Mesenchymal stem cell (in vitro differentiated cells and primary cell): ENCODE measurements at regions not wholly inside any gene's neighbourhood (a gene's known extent, or its start where the extent isn't known, plus 50 kb on each side); places are given as distances from the start of the nearest gene placed in this dataset.
A peak's percentile ranks its signal among the peaks of the same experiment; 100 is the strongest.

Experiments
- DNase-seq: peaks from one replicate; pipeline ENCODE4 v3.0.0-alpha.2; 2013
- H2AFZ ChIP-seq: one replicate; pipeline ENCODE4 v1.6.1; 2013; ENCODE audit warnings: low read depth, mild to moderate bottlenecking, control low read depth, inconsistent platforms, low read length, moderate library complexity
- H2AK5ac ChIP-seq: 2 replicates; pipeline ENCODE4 v1.6.1; 2013; ENCODE audit warnings: low read length, moderate library complexity, mild to moderate bottlenecking, inconsistent platforms; ENCODE audit not compliant: severe bottlenecking
- H2BK120ac ChIP-seq: one replicate; pipeline ENCODE4 v1.6.1; 2013; ENCODE audit warnings: low read depth, mild to moderate bottlenecking, inconsistent platforms, low read length, moderate library complexity
- H2BK12ac ChIP-seq, 2 experiments: one replicate each; pipeline ENCODE4 v1.6.1; 2013; ENCODE audit warnings: inconsistent platforms in 2 of 2, low read length in 2 of 2, mild to moderate bottlenecking in 2 of 2, moderate library complexity in 2 of 2, control low read depth in 1 of 2
- H2BK15ac ChIP-seq: one replicate; pipeline ENCODE4 v1.6.1; 2013; ENCODE audit warnings: mild to moderate bottlenecking, low read depth, inconsistent platforms; ENCODE audit not compliant: poor library complexity, severe bottlenecking
- H2BK5ac ChIP-seq: 2 replicates; pipeline ENCODE4 v1.6.1; 2013; ENCODE audit warnings: low read depth, mild to moderate bottlenecking, low read length, control low read depth, inconsistent platforms; ENCODE audit not compliant: poor library complexity, severe bottlenecking
- H3K14ac ChIP-seq, 2 experiments: one replicate each; pipeline ENCODE4 v1.6.1; 2013; ENCODE audit warnings: inconsistent platforms in 2 of 2, low read length in 2 of 2, control low read depth in 1 of 2, mild to moderate bottlenecking in 1 of 2, moderate library complexity in 1 of 2
- H3K18ac ChIP-seq, 2 experiments: one replicate each; pipeline ENCODE4 v1.6.1; 2013; ENCODE audit warnings: inconsistent platforms in 2 of 2, low read length in 2 of 2, control low read depth in 1 of 2, low read depth in 1 of 2, mild to moderate bottlenecking in 1 of 2
- H3K23ac ChIP-seq, 2 experiments: one replicate each; pipeline ENCODE4 v1.6.1; 2013; ENCODE audit warnings: inconsistent platforms in 2 of 2, low read length in 2 of 2, mild to moderate bottlenecking in 2 of 2, moderate library complexity in 2 of 2, control low read depth in 1 of 2
- H3K27ac ChIP-seq: 2 replicates; pipeline ENCODE4 v1.5.1; 2013; ENCODE audit warnings: mild to moderate bottlenecking, moderate library complexity, low read length, control low read depth, inconsistent platforms; ENCODE audit not compliant: poor library complexity, severe bottlenecking
- H3K27me3 ChIP-seq, 2 experiments: 2 replicates each; pipeline versions ENCODE4 v1.6.1 to v1.7.0; 2013; ENCODE audit warnings: low read length in 2 of 2, mild to moderate bottlenecking in 2 of 2, moderate library complexity in 2 of 2, control low read depth in 1 of 2, inconsistent platforms in 1 of 2; ENCODE audit not compliant: control insufficient read depth in 1 of 2, insufficient read depth in 1 of 2
- H3K36me3 ChIP-seq, 2 experiments: 2 replicates each; pipeline versions ENCODE4 v1.6.1 to v1.7.0; 2013; ENCODE audit warnings: low read length in 2 of 2, control low read depth in 1 of 2, inconsistent platforms in 1 of 2, low read depth in 1 of 2, mild to moderate bottlenecking in 1 of 2; ENCODE audit not compliant: insufficient read depth in 2 of 2, control insufficient read depth in 1 of 2
- H3K4ac ChIP-seq, 2 experiments: one replicate each; pipeline ENCODE4 v1.6.1; 2013; ENCODE audit warnings: inconsistent platforms in 2 of 2, low read length in 2 of 2, mild to moderate bottlenecking in 2 of 2, moderate library complexity in 2 of 2, control low read depth in 1 of 2, low read depth in 1 of 2
- H3K4me1 ChIP-seq: 2 replicates; pipeline ENCODE4 v1.6.1; 2013; ENCODE audit warnings: low read depth, low read length, control low read depth; ENCODE audit not compliant: control insufficient read depth, insufficient read depth
- H3K4me2 ChIP-seq: 2 replicates; pipeline ENCODE4 v1.6.1; 2013; ENCODE audit warnings: low read length, mild to moderate bottlenecking, inconsistent platforms; ENCODE audit not compliant: poor library complexity, severe bottlenecking
- H3K4me3 ChIP-seq, 2 experiments: 2 replicates each; pipeline versions ENCODE4 v1.5.1 to v1.7.0; 2013; ENCODE audit warnings: low read length in 2 of 2, mild to moderate bottlenecking in 2 of 2, control low read depth in 1 of 2, low read depth in 1 of 2; ENCODE audit not compliant: insufficient read depth in 1 of 2
- H3K79me1 ChIP-seq: replicated peaks from 2 replicates; pipeline ENCODE4 v1.6.1; 2013; ENCODE audit warnings: mild to moderate bottlenecking, control low read depth, low read length, inconsistent platforms; ENCODE audit not compliant: poor library complexity, severe bottlenecking
- H3K9ac ChIP-seq: 2 replicates; pipeline ENCODE4 v1.7.0; 2013; ENCODE audit warnings: mild to moderate bottlenecking, low read length, moderate library complexity
- H3K9me3 ChIP-seq: 2 replicates; pipeline ENCODE4 v1.7.0; 2013; ENCODE audit warnings: mild to moderate bottlenecking, low read length; ENCODE audit not compliant: control insufficient read depth
- H4K8ac ChIP-seq: one replicate; pipeline ENCODE4 v1.6.1; 2013; ENCODE audit warnings: inconsistent platforms, mild to moderate bottlenecking, low read length, moderate library complexity
- H4K91ac ChIP-seq: one replicate; pipeline ENCODE4 v1.6.1; 2013; ENCODE audit warnings: mild to moderate bottlenecking, low read length, inconsistent platforms
- WGBS: methylation state at CpG from one replicate; pipeline ENCODE4 v1.1.7; 2013; ENCODE audit warnings: mixed read lengths; 5-methylcytosine and 5-hydroxymethylcytosine counted together

- Histone ChIP-seq H3K18ac (no peak overlapping the region), H2AK5ac (no peak overlapping the region), H2BK15ac (no peak overlapping the region), H4K91ac (no peak overlapping the region), H2BK5ac (no peak overlapping the region), H3K4me3 (no peak overlapping the region), H2AFZ (no peak overlapping the region), H3K14ac (no peak overlapping the region), H3K36me3 (no peaks in the 10 kb centered on the region), H3K23ac (no peak overlapping the region), H3K27me3 (peaks cover 0 to 42% of the 10 kb centered on the region in 2 experiments), H4K8ac (no peak overlapping the region), H3K9ac (no peak overlapping the region), H3K79me1 (no peaks in the 10 kb centered on the region), H3K9me3 (no peaks in the 10 kb centered on the region), H3K4ac (no peak overlapping the region), H3K4me2 (no peak overlapping the region), H2BK12ac (no peak overlapping the region), H3K27ac (no peak overlapping the region), H3K4me1 (peaks cover 2% of the 10 kb centered on the region), H2BK120ac (no peak overlapping the region)
- WGBS: 96% methylated on average over 6 of the region's 8 CpGs
- DNase-seq: no peak
Observed at GRCh38 chr1:9419369-9420041, 119.8 kb upstream of the SLC25A33 start.

DNA sequence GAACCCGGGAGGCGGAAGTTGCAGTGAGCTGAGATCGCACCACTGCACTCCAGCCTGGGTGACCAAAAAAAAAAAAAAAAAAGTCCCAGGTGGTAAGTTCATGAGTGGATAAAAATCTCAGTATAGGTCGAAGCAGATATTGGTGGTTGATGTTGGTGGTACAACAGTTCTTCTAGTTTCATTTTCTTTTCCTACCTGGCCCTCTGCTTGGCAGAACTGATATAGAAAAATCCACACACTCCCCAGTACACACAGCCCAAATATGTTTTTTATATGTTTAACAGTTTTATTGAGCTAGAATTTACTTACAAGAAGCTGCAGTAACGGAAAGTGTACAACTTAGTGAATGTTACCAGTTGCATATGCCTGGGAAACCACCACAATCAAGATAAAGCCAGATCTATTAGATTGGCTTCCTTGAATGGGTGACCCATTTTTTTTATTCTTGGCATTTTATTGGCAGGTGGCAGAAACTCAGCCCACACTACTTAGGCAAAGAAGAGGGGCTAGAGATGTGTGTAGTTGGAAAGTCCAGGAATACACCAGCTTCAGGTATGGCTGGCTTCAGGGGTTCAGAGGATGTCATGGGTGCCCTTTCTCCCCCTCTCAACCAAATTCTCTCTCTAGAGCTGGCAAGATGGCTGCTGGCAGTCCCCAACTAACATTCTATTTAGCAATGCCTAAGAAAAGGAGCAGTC, 118.3 kb upstream of the SLC25A33 start:
- no peak overlapping the region for H3K23ac ChIP-seq
- H4K91ac ChIP-seq: peak overlapping the region; percentile 8
- no peak overlapping the region for H2BK12ac ChIP-seq
- no peak overlapping the region for H4K8ac ChIP-seq
- H3K36me3 ChIP-seq: no peaks in the 10 kb centered on the region
- no peak overlapping the region for H3K9ac ChIP-seq
- H2BK120ac ChIP-seq: no peak overlapping the region
- no peak for DNase-seq
- H2AFZ ChIP-seq: no peak overlapping the region
- no peak overlapping the region for H3K4me2 ChIP-seq
- no peak overlapping the region for H3K4me3 ChIP-seq
- no peak overlapping the region for H2AK5ac ChIP-seq
- no peaks in the 10 kb centered on the region for H3K79me1 ChIP-seq
- no peak overlapping the region for H3K18ac ChIP-seq
- H3K27ac ChIP-seq: no peak overlapping the region
- no peak overlapping the region for H3K14ac ChIP-seq
- WGBS: over 99% methylated on average over 4 of the region's 5 CpGs
- no peaks in the 10 kb centered on the region for H3K4me1 ChIP-seq
- peak overlapping the region; percentile 70 for H2BK15ac ChIP-seq
- H2BK5ac ChIP-seq: no peak overlapping the region
- H3K27me3 ChIP-seq: peaks cover 0 to 49% of the 10 kb centered on the region in 2 experiments
- no peaks in the 10 kb centered on the region for H3K9me3 ChIP-seq
- H3K4ac ChIP-seq: no peak overlapping the region

- H3K79me1 ChIP-seq: no peaks in the 10 kb centered on the region
- H3K4me3 ChIP-seq: no peak overlapping the region
- WGBS: 91% methylated on average over 5 of the region's 5 CpGs
- no peak overlapping the region for H2AFZ ChIP-seq
- no peaks in the 10 kb centered on the region for H3K36me3 ChIP-seq
- peaks cover 2% of the 10 kb centered on the region for H3K4me1 ChIP-seq
- H3K23ac ChIP-seq: no peak overlapping the region
- H3K9me3 ChIP-seq: no peaks in the 10 kb centered on the region
- H4K91ac ChIP-seq: peak overlapping the region; percentile 8
- H3K4ac ChIP-seq: no peak overlapping the region
- H4K8ac ChIP-seq: no peak overlapping the region
- no peak overlapping the region for H2BK5ac ChIP-seq
- DNase-seq: no peak
- H3K27ac ChIP-seq: no peak overlapping the region
- no peak overlapping the region for H3K18ac ChIP-seq
- H3K27me3 ChIP-seq: peaks cover 0 to 48% of the 10 kb centered on the region in 2 experiments
- H2BK15ac ChIP-seq: peak overlapping the region; percentile 70
- no peak overlapping the region for H2BK120ac ChIP-seq
- no peak overlapping the region for H2BK12ac ChIP-seq
- H3K4me2 ChIP-seq: no peak overlapping the region
- no peak overlapping the region for H2AK5ac ChIP-seq
- H3K9ac ChIP-seq: no peak overlapping the region
- H3K14ac ChIP-seq: no peak overlapping the region
Observed at GRCh38 chr1:9421533-9421873, 117.8 kb upstream of the SLC25A33 start.

GRCh38 chr1:9422321-9422720, 116.9 kb upstream of the SLC25A33 start:
- Histone ChIP-seq H3K4me1 (peaks cover 2% of the 10 kb centered on the region), H3K23ac (no peak overlapping the region), H3K36me3 (no peaks in the 10 kb centered on the region), H2BK5ac (no peak overlapping the region), H2BK120ac (no peak overlapping the region), H2AFZ (no peak overlapping the region), H3K4me3 (no peak overlapping the region), H4K91ac (no peak overlapping the region), H3K18ac (no peak overlapping the region), H3K4ac (no peak overlapping the region), H2BK12ac (no peak overlapping the region), H3K9me3 (no peaks in the 10 kb centered on the region), H3K79me1 (no peaks in the 10 kb centered on the region), H2AK5ac (no peak overlapping the region), H3K9ac (no peak overlapping the region), H4K8ac (no peak overlapping the region), H3K14ac (no peak overlapping the region), H2BK15ac (no peak overlapping the region), H3K27me3 (peaks cover 0 to 42% of the 10 kb centered on the region in 2 experiments), H3K4me2 (no peak overlapping the region), H3K27ac (no peak overlapping the region)
- DNase-seq: no peak
- 89% methylated on average over 13 of the region's 14 CpGs for WGBS
